WTC11 (cell line): ENCODE measurements at regions not wholly inside any gene's neighbourhood (a gene's known extent, or its start where the extent isn't known, plus 50 kb on each side); places are given as distances from the start of the nearest gene placed in this dataset.

ENCODE experiments used
- ATF6 ChIP-seq: sonication (generic); formaldehyde crosslinking; IDR thresholded peaks from 2 replicates; pipeline ENCODE4 v1.8.1; 2023; ENCODE audit warnings: mild to moderate bottlenecking, missing genetic modification reagents
- CTCF ChIP-seq: fragments of 200-600 bp; IDR thresholded peaks from 2 replicates; pipeline ENCODE4 v1.8.0; 2022; ENCODE audit warnings: antibody characterized with exemption
- ETV6 ChIP-seq: sonication (generic); formaldehyde crosslinking; IDR thresholded peaks from 2 replicates; pipeline ENCODE4 v1.8.1; 2022; ENCODE audit warnings: mild to moderate bottlenecking, missing genetic modification reagents
- FOXJ3 ChIP-seq: sonication (generic); formaldehyde crosslinking; IDR thresholded peaks from 2 replicates; pipeline ENCODE4 v1.9.0; 2021; ENCODE audit warnings: missing genetic modification reagents, mild to moderate bottlenecking, borderline replicate concordance
- HMGXB4 ChIP-seq: sonication (generic); formaldehyde crosslinking; IDR thresholded peaks from 2 replicates; pipeline ENCODE4 v1.8.1; 2023; ENCODE audit warnings: mild to moderate bottlenecking, moderate library complexity, missing genetic modification reagents
- NFYB ChIP-seq: sonication (generic); formaldehyde crosslinking; conservative IDR thresholded peaks from 2 replicates; pipeline ENCODE4 v1.8.0; 2022; ENCODE audit warnings: low read depth, missing genetic modification reagents
- NR3C1 ChIP-seq: sonication (generic); formaldehyde crosslinking; conservative IDR thresholded peaks from 2 replicates; pipeline ENCODE4 v1.8.1; 2023; ENCODE audit warnings: low read depth, mild to moderate bottlenecking, missing genetic modification reagents
- PRDM15 ChIP-seq: sonication (generic); formaldehyde crosslinking; IDR thresholded peaks from 2 replicates; pipeline ENCODE4 v1.8.0; 2022; ENCODE audit warnings: missing genetic modification reagents
- TCF7 ChIP-seq: sonication (generic); formaldehyde crosslinking; IDR thresholded peaks from 2 replicates; pipeline ENCODE4 v1.8.0; 2022; ENCODE audit warnings: mild to moderate bottlenecking, low read depth, missing genetic modification reagents, moderate library complexity
- USF1 ChIP-seq: sonication (generic); formaldehyde crosslinking; IDR thresholded peaks from 2 replicates; pipeline ENCODE4 v1.8.0; 2022; ENCODE audit warnings: mild to moderate bottlenecking, missing genetic modification reagents
- ZBTB43 ChIP-seq: sonication (generic); formaldehyde crosslinking; IDR thresholded peaks from 2 replicates; pipeline ENCODE4 v1.8.1; 2023; ENCODE audit warnings: mild to moderate bottlenecking, missing genetic modification reagents
- ZNF121 ChIP-seq: sonication (generic); formaldehyde crosslinking; IDR thresholded peaks from 2 replicates; pipeline ENCODE4 v1.8.0; 2023; ENCODE audit warnings: missing genetic modification reagents
- ZNF281 ChIP-seq: sonication (generic); formaldehyde crosslinking; IDR thresholded peaks from 2 replicates; pipeline ENCODE4 v1.8.0; 2023; ENCODE audit warnings: mild to moderate bottlenecking, missing genetic modification reagents
- ZNF317 ChIP-seq: sonication (generic); formaldehyde crosslinking; IDR thresholded peaks from 2 replicates; pipeline ENCODE4 v1.8.1; 2023; ENCODE audit warnings: low read depth, mild to moderate bottlenecking, moderate library complexity, missing genetic modification reagents, borderline replicate concordance

- TF ChIP-seq ZNF121 (CRISPR knock-in tag) = no peak
- TF ChIP-seq USF1 = no peak
- no peak for TF ChIP-seq CTCF
- TF ChIP-seq HMGXB4 (CRISPR knock-in tag) = no peak
- no peak for TF ChIP-seq FOXJ3
- TF ChIP-seq PRDM15 (CRISPR knock-in tag) = no peak
- no peak for TF ChIP-seq TCF7 (CRISPR knock-in tag)
- TF ChIP-seq ZNF281 = no peak
- no peak for TF ChIP-seq NFYB (CRISPR knock-in tag)
- no peak for TF ChIP-seq ETV6 (CRISPR knock-in tag)
- TF ChIP-seq ATF6 (CRISPR knock-in tag) = no peak
- TF ChIP-seq ZNF317 = no peak
- TF ChIP-seq ZBTB43 (CRISPR knock-in tag) = no peak
- no peak for TF ChIP-seq NR3C1 (CRISPR knock-in tag)
These were observed 175.6 kb upstream of the MYLIP start for GRCh38 chr6:15953152-15953880.
